SU-DHL-6 (cell line): ENCODE measurements at regions not wholly inside any gene's neighbourhood (a gene's known extent, or its start where the extent isn't known, plus 50 kb on each side); places are given as distances from the start of the nearest gene placed in this dataset.

Experiments
- H2AFZ ChIP-seq: fragments of 200-600 bp; sonication (generic); 2 replicates; pipeline ENCODE4 v1.6.1; 2014; ENCODE audit warnings: low read depth, mild to moderate bottlenecking, moderate library complexity, mixed read lengths, antibody characterized with exemption, low read length; ENCODE audit not compliant: severe bottlenecking
- H3F3A ChIP-seq: fragments of 200-600 bp; shearing (Covaris generic); 2 replicates; pipeline ENCODE4 v1.6.0; 2016; ENCODE audit warnings: antibody characterized with exemption, mild to moderate bottlenecking; ENCODE audit not compliant: insufficient read depth
- H3K27ac ChIP-seq: fragments of 200-600 bp; sonication (generic); 2 replicates; pipeline ENCODE4 v1.5.1; 2016; ENCODE audit warnings: low read depth, mild to moderate bottlenecking, low read length, moderate library complexity, mixed read lengths
- H3K27me3 ChIP-seq: fragments of 200-600 bp; sonication (generic), shearing (Covaris generic); 2 replicates; pipeline ENCODE4 v1.6.0; 2014; ENCODE audit warnings: mild to moderate bottlenecking, low read length
- H3K36me3 ChIP-seq: fragments of 200-600 bp; sonication (generic); 2 replicates; pipeline ENCODE4 v1.6.1; 2014; ENCODE audit warnings: mild to moderate bottlenecking, low read length, mixed read lengths
- H3K4me2 ChIP-seq: fragments of 300-600, 200-600 bp; shearing (Covaris generic), sonication (generic); 2 replicates; pipeline ENCODE4 v1.6.0; 2014; ENCODE audit warnings: low read length, low read depth, mild to moderate bottlenecking; ENCODE audit not compliant: poor library complexity, severe bottlenecking
- H3K4me3 ChIP-seq: fragments of 200-600 bp; sonication (generic); 2 replicates; pipeline ENCODE4 v1.5.1; 2014; ENCODE audit warnings: antibody characterized with exemption, low read length, mild to moderate bottlenecking, mixed read lengths; ENCODE audit not compliant: insufficient read depth, poor library complexity, severe bottlenecking
- H3K79me2 ChIP-seq: fragments of 200-600 bp; sonication (generic); 2 replicates; pipeline ENCODE4 v1.6.1; 2014; ENCODE audit warnings: mild to moderate bottlenecking, low read length, moderate library complexity; ENCODE audit not compliant: insufficient read depth
- H3K9ac ChIP-seq: fragments of 200-600 bp; sonication (generic); 2 replicates; pipeline ENCODE4 v1.7.0; 2014; ENCODE audit warnings: mild to moderate bottlenecking, low read length
- H3K9me2 ChIP-seq: fragments of 200-600 bp; sonication (generic); replicated peaks from 2 replicates; pipeline ENCODE4 v1.6.1; 2014; ENCODE audit warnings: low read length; ENCODE audit not compliant: insufficient read depth
- H3K9me3 ChIP-seq: fragments of 200-600 bp; sonication (generic); 2 replicates; pipeline ENCODE4 v1.6.1; 2014; ENCODE audit warnings: low read length, mixed read lengths; ENCODE audit not compliant: insufficient read depth
- H4K20me1 ChIP-seq: fragments of 200-600 bp; sonication (generic); 2 replicates; pipeline ENCODE4 v1.6.1; 2014; ENCODE audit warnings: low read depth, mild to moderate bottlenecking, antibody characterized with exemption, low read length, moderate library complexity, mixed read lengths
- CTCF ChIP-seq: fragments of 200-600 bp; sonication (generic); IDR thresholded peaks from one replicate; pipeline ENCODE4 v1.5.1; 2017; ENCODE audit warnings: antibody characterized with exemption, mild to moderate bottlenecking, low read length, moderate library complexity; ENCODE audit not compliant: insufficient read depth, poor library complexity, severe bottlenecking
- EZH2phosphoT487 ChIP-seq: fragments of 200-600 bp; sonication (generic), shearing (Covaris generic); conservative IDR thresholded peaks from 2 replicates; pipeline ENCODE4 v1.6.1; 2018; ENCODE audit warnings: mild to moderate bottlenecking, antibody characterized with exemption, low read length, moderate library complexity, mixed read lengths

GRCh38 chr20:18926965-18927364 is 113.4 kb downstream of the SCP2D1 start:
- no peak overlapping the region for H2AFZ ChIP-seq
- H3K36me3 ChIP-seq, result no peaks in the 10 kb centered on the region
- H3K4me2 ChIP-seq, result no peak overlapping the region
- no peaks in the 10 kb centered on the region for H3K79me2 ChIP-seq
- H3K9me2 ChIP-seq, result no peaks in the 10 kb centered on the region
- no peak for TF ChIP-seq CTCF
- TF ChIP-seq EZH2phosphoT487, result no peak
- no peak overlapping the region for H3K9ac ChIP-seq
- H3K4me3 ChIP-seq, result no peak overlapping the region
- H3K27me3 ChIP-seq, result no peaks in the 10 kb centered on the region
- no peak overlapping the region for H3K27ac ChIP-seq
- no peaks in the 10 kb centered on the region for H3F3A ChIP-seq
- no peaks in the 10 kb centered on the region for H4K20me1 ChIP-seq
- no peaks in the 10 kb centered on the region for H3K9me3 ChIP-seq

- Histone ChIP-seq H3K27ac (no peak overlapping the region), H3K27me3 (no peaks in the 10 kb centered on the region)
- no peak for TF ChIP-seq EZH2phosphoT487
- TF ChIP-seq CTCF, result no peak
Measured at GRCh38 chr20:18928626-18929025, 115.0 kb downstream of the SCP2D1 start.

GRCh38 chr20:18929800-18930199 is 116.2 kb downstream of the SCP2D1 start:
- H4K20me1 ChIP-seq, result no peaks in the 10 kb centered on the region
- H3K36me3 ChIP-seq, result no peaks in the 10 kb centered on the region
- no peak overlapping the region for H2AFZ ChIP-seq
- no peak overlapping the region for H3K27ac ChIP-seq
- no peaks in the 10 kb centered on the region for H3K9me3 ChIP-seq
- H3K9me2 ChIP-seq, result no peaks in the 10 kb centered on the region
- no peak overlapping the region for H3K4me2 ChIP-seq
- no peak for TF ChIP-seq CTCF
- TF ChIP-seq EZH2phosphoT487, result no peak
- H3K4me3 ChIP-seq, result no peak overlapping the region
- no peaks in the 10 kb centered on the region for H3F3A ChIP-seq
- no peak overlapping the region for H3K9ac ChIP-seq
- H3K27me3 ChIP-seq, result no peaks in the 10 kb centered on the region
- H3K79me2 ChIP-seq, result no peaks in the 10 kb centered on the region

More at GRCh38 chr20:18928626-18929025, 115.0 kb downstream of the SCP2D1 start:
- Histone ChIP-seq H3F3A (no peaks in the 10 kb centered on the region), H3K9ac (no peak overlapping the region), H3K9me2 (no peaks in the 10 kb centered on the region), H3K4me2 (no peak overlapping the region), H3K36me3 (no peaks in the 10 kb centered on the region), H3K9me3 (no peaks in the 10 kb centered on the region), H3K4me3 (no peak overlapping the region), H2AFZ (no peak overlapping the region), H3K79me2 (no peaks in the 10 kb centered on the region), H4K20me1 (no peaks in the 10 kb centered on the region)

GRCh38 chr20:18943542-18943941 is 130.0 kb downstream of the SCP2D1 start:
- Histone ChIP-seq H3K9ac (no peak overlapping the region), H3K9me3 (no peaks in the 10 kb centered on the region), H3F3A (no peaks in the 10 kb centered on the region), H3K9me2 (no peaks in the 10 kb centered on the region), H2AFZ (no peak overlapping the region), H3K4me2 (no peak overlapping the region), H4K20me1 (no peaks in the 10 kb centered on the region), H3K4me3 (no peak overlapping the region), H3K27me3 (no peaks in the 10 kb centered on the region), H3K79me2 (no peaks in the 10 kb centered on the region), H3K27ac (no peak overlapping the region), H3K36me3 (no peaks in the 10 kb centered on the region)
- TF ChIP-seq CTCF (no peak), EZH2phosphoT487 (no peak)
